IPS-18a (cell line): ENCODE measurements at regions not wholly inside any gene's neighbourhood (a gene's known extent, or its start where the extent isn't known, plus 50 kb on each side); places are given as distances from the start of the nearest gene placed in this dataset.

Experiments
- H3K27ac ChIP-seq: one replicate; pipeline ENCODE4 v1.5.1; 2013; ENCODE audit warnings: low read length
- H3K27me3 ChIP-seq: one replicate; pipeline ENCODE4 v1.6.1; 2013; ENCODE audit warnings: mild to moderate bottlenecking, low read length; ENCODE audit not compliant: control insufficient read depth, insufficient read depth
- H3K36me3 ChIP-seq: one replicate; pipeline ENCODE4 v1.6.1; 2013; ENCODE audit warnings: low read depth, low read length; ENCODE audit not compliant: control insufficient read depth
- H3K4me1 ChIP-seq: one replicate; pipeline ENCODE4 v1.6.1; 2013; ENCODE audit warnings: low read depth, low read length; ENCODE audit not compliant: control insufficient read depth
- H3K4me3 ChIP-seq: one replicate; pipeline ENCODE4 v1.5.1; 2013; ENCODE audit warnings: low read length
- H3K9ac ChIP-seq: one replicate; pipeline ENCODE4 v1.6.1; 2013; ENCODE audit warnings: mild to moderate bottlenecking, low read length, moderate library complexity
- H3K9me3 ChIP-seq: one replicate; pipeline ENCODE4 v1.6.1; 2013; ENCODE audit warnings: low read depth, low read length; ENCODE audit not compliant: control insufficient read depth

GRCh38 chr10:6345404-6345803 lies 142.7 kb downstream of the PFKFB3 start:
- Histone ChIP-seq H3K4me1 (no peaks in the 10 kb centered on the region), H3K9ac (no peak overlapping the region), H3K9me3 (no peaks in the 10 kb centered on the region)

GRCh38 chr10:6346631-6347030 lies 143.9 kb downstream of the PFKFB3 start:
- H3K27me3 ChIP-seq, result no peaks in the 10 kb centered on the region
- H3K4me3 ChIP-seq, result no peak overlapping the region
- H3K4me1 ChIP-seq, result no peaks in the 10 kb centered on the region
- H3K36me3 ChIP-seq, result no peaks in the 10 kb centered on the region
- no peaks in the 10 kb centered on the region for H3K9me3 ChIP-seq
- no peak overlapping the region for H3K27ac ChIP-seq
- H3K9ac ChIP-seq, result no peak overlapping the region

More at GRCh38 chr10:6345404-6345803, 142.7 kb downstream of the PFKFB3 start:
- Histone ChIP-seq H3K27me3 (no peaks in the 10 kb centered on the region), H3K36me3 (no peaks in the 10 kb centered on the region), H3K27ac (no peak overlapping the region), H3K4me3 (no peak overlapping the region)

GRCh38 chr10:6347391-6347951 lies 144.7 kb downstream of the PFKFB3 start:
- Histone ChIP-seq H3K9me3 (no peaks in the 10 kb centered on the region), H3K4me3 (no peak overlapping the region), H3K4me1 (no peaks in the 10 kb centered on the region), H3K36me3 (no peaks in the 10 kb centered on the region), H3K9ac (no peak overlapping the region), H3K27ac (no peak overlapping the region), H3K27me3 (no peaks in the 10 kb centered on the region)

GRCh38 chr10:6348096-6348874 lies 145.6 kb downstream of the PFKFB3 start:
- Histone ChIP-seq H3K4me3 (no peak overlapping the region), H3K9ac (no peak overlapping the region), H3K4me1 (no peaks in the 10 kb centered on the region), H3K9me3 (no peaks in the 10 kb centered on the region), H3K36me3 (no peaks in the 10 kb centered on the region), H3K27me3 (no peaks in the 10 kb centered on the region), H3K27ac (no peak overlapping the region)

GRCh38 chr10:6349846-6350535 lies 147.3 kb downstream of the PFKFB3 start:
- no peaks in the 10 kb centered on the region for H3K4me1 ChIP-seq
- no peak overlapping the region for H3K27ac ChIP-seq
- no peak overlapping the region for H3K4me3 ChIP-seq
- no peaks in the 10 kb centered on the region for H3K27me3 ChIP-seq
- no peaks in the 10 kb centered on the region for H3K9me3 ChIP-seq
- H3K9ac ChIP-seq, result no peak overlapping the region
- no peaks in the 10 kb centered on the region for H3K36me3 ChIP-seq

GRCh38 chr10:6350609-6351008 lies 147.9 kb downstream of the PFKFB3 start:
- no peak overlapping the region for H3K27ac ChIP-seq

GRCh38 chr10:6351495-6351894 lies 148.8 kb downstream of the PFKFB3 start:
- Histone ChIP-seq H3K9me3 (no peaks in the 10 kb centered on the region), H3K4me3 (no peak overlapping the region), H3K27ac (no peak overlapping the region), H3K27me3 (no peaks in the 10 kb centered on the region), H3K9ac (no peak overlapping the region), H3K36me3 (no peaks in the 10 kb centered on the region), H3K4me1 (no peaks in the 10 kb centered on the region)

More at GRCh38 chr10:6350609-6351008, 147.9 kb downstream of the PFKFB3 start:
- Histone ChIP-seq H3K9ac (no peak overlapping the region), H3K4me1 (no peaks in the 10 kb centered on the region), H3K9me3 (no peaks in the 10 kb centered on the region), H3K27me3 (no peaks in the 10 kb centered on the region), H3K4me3 (no peak overlapping the region), H3K36me3 (no peaks in the 10 kb centered on the region)

- Histone ChIP-seq H3K9me3 (peaks cover 3% of the 10 kb centered on the region), H3K27ac (no peak overlapping the region), H3K36me3 (no peaks in the 10 kb centered on the region), H3K4me3 (no peak overlapping the region), H3K27me3 (no peaks in the 10 kb centered on the region), H3K9ac (no peak overlapping the region), H3K4me1 (no peaks in the 10 kb centered on the region)
Observed at GRCh38 chr10:6353526-6353925, 150.8 kb downstream of the PFKFB3 start.

- Histone ChIP-seq H3K4me3 (no peak overlapping the region), H3K27ac (no peak overlapping the region), H3K9me3 (peaks cover 3% of the 10 kb centered on the region), H3K36me3 (no peaks in the 10 kb centered on the region), H3K4me1 (no peaks in the 10 kb centered on the region), H3K27me3 (no peaks in the 10 kb centered on the region), H3K9ac (no peak overlapping the region)
Observed at GRCh38 chr10:6354168-6354772, 151.5 kb downstream of the PFKFB3 start.

GRCh38 chr10:6356280-6356793 lies 153.6 kb downstream of the PFKFB3 start:
- peaks cover 3% of the 10 kb centered on the region for H3K9me3 ChIP-seq
- no peak overlapping the region for H3K9ac ChIP-seq
- no peaks in the 10 kb centered on the region for H3K36me3 ChIP-seq
- H3K4me1 ChIP-seq, result no peaks in the 10 kb centered on the region
- H3K4me3 ChIP-seq, result no peak overlapping the region
- no peaks in the 10 kb centered on the region for H3K27me3 ChIP-seq
- no peak overlapping the region for H3K27ac ChIP-seq

GRCh38 chr10:6361869-6362268 lies 159.1 kb downstream of the PFKFB3 start:
- no peak overlapping the region for H3K27ac ChIP-seq
- peaks cover 21% of the 10 kb centered on the region for H3K4me1 ChIP-seq
- H3K4me3 ChIP-seq, result no peak overlapping the region
- H3K9me3 ChIP-seq, result peaks cover 3% of the 10 kb centered on the region
- no peaks in the 10 kb centered on the region for H3K27me3 ChIP-seq
- H3K36me3 ChIP-seq, result no peaks in the 10 kb centered on the region
- H3K9ac ChIP-seq, result no peak overlapping the region
